Hematopoietic multipotent progenitor cell treated with erythropoietin and hydrocortisone succinate and interleukin-3 and kit ligand, for 17 days (in vitro differentiated cells): ENCODE measurements at regions not wholly inside any gene's neighbourhood (a gene's known extent, or its start where the extent isn't known, plus 50 kb on each side); places are given as distances from the start of the nearest gene placed in this dataset.
"Not testable (repeated sequence)": the region's sequence is repeated elsewhere in the genome, so short reads cannot be mapped to it uniquely, and the experiment has no call there.

Source experiments
- DNase-seq: peaks from one replicate; pipeline ENCODE4 v3.0.0-alpha.2; 2015; ENCODE audit warnings: low spot score

DNA sequence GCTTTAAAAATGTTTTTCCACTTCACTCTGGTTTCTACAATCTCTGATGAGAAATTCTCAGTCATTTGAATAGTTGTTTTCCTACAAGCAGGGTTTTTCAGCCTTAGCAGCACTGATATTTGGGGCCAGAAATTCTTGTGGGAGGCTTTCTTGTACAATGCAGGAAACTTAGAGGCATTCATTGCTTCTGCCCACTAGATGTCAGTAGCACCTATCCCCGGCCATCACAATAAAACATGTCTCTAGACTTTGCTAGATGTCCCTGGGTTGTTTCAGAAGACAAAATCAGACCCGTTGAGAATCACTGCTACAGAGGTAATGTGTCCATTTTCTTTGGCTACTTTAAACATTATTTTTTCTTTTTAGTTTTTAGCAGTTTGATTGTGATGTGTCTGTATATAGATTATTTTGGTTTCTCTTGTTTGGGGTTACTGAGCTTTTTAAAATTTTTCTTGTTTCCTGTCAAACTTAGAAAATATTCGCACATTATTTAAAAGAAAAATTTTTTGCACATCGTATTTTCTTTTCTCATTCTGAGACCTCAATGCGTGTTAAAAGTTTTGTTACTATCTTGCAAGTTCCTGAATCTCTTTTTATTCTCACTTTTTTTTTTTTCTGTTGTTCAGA lies 60.8 kb upstream of the CCDC179 start:
- DNase-seq, result no peak

DNA sequence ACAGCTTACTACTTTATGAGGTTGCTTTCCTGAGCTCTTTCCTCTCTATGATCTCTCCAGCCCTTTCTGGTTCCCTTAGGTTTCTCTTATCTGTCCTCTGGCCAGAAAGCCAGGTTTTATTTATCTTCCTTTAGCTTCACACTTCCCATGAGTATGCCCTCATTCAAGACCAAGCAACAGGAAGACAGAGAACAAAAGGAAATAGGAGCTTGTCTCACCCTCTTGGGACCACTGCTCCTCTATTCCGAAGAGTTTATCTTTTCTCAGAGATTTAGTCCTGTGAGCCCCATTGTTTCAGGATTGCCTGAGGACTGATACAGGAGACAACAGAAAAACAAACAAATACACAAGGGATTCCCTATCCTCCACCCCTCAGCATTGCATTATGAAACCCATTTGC lies 62.4 kb upstream of the CCDC179 start:
- no peak for DNase-seq

DNA sequence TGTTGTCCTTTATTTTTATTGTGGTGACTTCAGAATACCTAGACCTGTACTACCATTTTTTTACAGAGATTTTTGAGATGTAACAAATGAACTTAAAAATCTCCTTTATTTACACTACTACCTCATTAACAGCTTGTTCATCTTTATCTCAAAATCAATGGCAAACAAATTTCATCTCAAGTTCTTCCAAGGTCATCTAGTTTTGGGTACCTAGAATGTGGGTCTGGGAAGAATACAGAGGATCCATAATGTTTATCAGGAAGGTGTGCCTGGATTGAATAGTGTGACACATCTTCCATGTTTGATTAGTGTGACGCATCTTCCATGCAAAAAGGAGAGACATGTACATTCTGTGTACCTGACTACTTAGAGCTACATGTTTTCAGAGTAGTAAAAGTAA lies 63.3 kb upstream of the CCDC179 start:
- no peak for DNase-seq

DNA sequence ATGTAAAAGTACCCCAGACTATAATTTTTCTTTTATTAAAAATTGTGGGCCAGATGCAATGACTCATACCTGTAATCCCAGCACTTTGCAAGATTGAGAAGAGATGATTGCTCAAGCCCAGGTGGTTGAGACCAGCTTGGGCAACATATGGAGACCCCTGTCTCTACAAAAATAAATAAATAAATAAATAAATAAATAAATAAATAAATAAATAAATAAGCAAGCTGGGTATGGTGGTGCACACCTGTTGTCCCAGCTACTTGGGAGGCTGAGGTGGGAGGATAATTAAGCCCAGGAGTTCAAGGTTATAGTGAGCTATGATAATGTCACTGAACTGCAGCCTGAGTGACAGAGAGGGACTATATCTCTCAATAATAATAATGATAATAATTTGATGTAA lies 66.1 kb upstream of the CCDC179 start:
- no peak for DNase-seq

DNA sequence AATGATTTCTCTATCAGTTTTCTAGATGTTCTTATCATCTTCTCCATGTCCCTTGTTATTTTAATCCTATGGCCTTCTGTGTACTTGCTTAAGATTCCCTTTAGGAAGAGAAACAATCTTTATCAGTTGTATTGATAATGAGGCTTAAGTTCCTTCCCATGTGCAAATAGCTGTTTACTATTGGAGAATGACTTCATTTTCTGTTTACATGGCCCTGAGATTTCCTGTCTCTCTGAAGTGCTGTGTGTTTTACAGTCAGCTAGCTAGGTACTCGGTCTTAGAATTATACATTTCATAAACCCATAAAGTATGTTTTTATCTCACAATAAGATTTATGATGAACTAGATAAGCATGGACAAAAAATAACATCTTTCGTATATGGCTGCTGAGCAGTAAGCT lies 67.5 kb upstream of the CCDC179 start:
- DNase-seq, result no peak

DNA sequence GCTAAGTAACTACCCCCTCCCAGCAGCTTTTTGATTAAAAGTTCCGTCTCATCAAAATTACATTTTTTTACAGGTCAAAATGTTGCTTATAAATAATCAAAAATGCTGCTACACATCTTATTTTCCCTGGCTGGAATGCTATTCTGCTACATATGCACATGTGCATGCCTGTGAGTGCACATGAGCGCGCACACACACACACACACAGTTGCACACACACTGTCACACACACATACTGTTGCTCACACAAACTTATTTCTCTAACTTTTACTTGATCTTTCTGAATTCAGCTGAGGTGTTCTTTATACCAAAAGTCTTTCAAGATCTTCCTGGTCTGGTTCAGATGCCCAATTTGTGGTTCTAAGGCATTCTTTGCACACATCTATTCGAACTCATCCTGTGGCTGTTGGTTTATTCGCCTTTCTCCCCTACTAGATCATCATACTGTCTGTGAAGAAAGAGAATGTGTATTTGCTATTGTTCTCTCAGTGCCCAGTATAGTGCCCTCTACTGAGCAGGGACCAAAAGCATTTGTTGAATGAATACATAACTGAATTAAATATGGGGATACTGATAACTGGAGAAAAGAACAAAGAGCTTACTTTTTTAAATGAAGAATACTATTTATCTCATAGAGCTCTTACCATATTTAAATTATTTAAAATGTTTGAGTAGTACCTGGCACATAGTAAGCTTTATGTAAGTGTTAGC lies 68.1 kb upstream of the CCDC179 start:
- DNase-seq, result no peak

DNA sequence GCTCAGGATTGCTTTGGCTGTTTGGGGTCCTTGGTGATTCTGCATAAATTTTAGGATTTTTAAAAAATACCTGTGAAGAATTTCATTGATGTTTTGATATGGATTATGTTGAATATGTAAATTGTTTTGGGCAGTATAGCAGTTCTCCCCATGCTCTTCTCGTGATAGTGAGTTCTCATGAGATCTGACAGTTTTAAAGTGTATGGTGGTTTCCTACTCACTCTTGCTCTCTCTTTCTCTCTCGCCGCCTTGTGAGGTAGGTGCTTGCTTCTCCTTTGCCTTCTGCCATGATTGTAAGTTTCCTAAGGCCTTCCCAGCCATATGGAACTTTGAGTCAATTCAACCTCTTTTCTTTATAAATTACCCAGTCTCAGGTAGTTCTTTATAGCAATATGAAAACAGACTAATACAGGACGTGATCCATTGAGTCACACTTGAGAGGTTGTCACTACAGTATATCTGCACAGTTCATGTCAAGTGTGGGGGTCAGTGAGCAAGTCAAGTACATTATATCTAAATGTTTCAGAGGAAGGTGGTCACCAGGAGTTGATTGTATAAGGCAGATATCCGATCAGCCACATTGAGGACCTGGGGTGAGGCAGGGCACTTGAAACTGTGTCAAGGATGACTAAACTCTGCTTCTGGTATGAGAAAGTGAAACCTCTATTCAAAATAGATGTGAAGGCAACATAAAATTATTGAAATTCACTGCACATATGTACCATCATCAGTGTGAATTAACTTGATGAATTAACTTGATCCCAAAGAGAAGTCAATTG lies 70.7 kb upstream of the CCDC179 start:
- no peak for DNase-seq

DNA sequence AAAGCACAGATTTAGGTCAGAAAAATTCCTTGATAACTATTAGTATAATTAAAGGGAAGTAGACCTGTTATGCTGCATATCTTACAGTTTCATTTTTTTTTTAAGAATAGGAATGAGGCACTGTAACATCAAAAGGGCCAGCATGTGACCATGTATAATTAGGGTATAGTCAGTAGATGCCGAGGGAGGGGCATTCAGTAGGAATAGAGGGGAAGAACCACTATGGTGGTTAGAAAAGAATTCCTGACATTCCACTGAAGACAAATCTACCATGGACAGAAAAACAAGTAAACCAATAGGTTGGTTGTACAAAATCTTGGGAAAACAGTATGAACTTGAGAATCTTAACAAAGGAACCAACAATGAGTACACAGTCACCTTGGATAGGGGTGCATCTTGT lies 78.4 kb upstream of the CCDC179 start:
- DNase-seq, result no peak

DNA sequence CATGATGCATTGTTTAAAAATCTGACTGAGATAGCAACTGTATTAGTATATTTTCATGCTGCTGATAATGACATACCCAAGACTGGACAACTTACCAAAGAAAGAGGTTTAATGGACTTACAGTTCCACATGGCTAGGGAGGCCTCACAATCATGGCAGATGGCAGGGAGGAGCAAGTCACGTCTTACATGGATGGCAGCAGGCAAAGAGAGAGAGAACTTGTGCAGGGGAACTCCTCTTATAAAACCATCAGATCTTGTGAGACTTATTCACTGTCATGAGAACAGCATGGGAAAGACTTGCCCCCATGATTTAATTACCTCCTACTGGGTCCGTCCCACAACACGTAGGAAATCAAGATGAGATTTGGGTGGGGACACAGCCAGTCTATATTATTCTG lies 81.3 kb upstream of the CCDC179 start:
- not testable (repeated sequence) for DNase-seq

DNA sequence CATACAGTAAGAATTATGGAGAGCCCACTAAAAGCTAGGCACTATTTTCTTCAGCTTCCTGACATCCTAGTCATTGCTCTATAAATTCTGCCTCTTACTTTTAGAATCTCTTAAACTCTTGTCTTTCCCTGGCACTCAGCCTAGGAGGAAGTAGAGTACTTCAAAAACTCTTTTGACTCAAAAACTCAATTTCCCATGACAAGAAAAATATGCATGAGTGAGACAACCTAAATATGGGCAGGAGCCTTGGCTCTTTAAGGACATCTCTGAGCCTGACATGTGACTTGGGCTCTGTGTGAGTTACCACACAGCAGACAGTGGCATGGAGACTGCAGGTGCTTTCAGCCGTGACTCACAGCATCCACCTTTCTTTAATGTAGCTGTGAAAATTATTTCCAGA lies 97.5 kb upstream of the CCDC179 start:
- no peak for DNase-seq

DNA sequence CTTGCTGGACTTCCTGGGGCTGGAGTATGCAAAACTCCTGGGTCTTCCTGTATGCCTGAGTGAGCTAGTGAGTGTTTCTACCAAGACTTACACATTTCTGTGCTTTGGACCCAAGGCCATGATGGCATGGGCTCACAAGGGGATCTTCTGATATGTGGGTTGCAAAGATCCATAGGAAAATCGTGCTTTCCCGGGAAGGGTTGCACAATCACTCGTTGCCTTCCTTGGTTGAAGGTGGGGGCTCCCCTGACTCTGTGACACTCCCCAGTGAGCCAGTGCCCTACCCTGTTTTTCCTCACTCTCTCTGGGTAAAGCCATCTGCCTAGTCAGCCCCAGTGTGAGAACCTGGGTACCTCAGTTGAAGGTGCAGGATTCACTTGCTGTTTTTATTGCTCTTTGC lies 114.0 kb upstream of the CCDC179 start:
- no peak for DNase-seq

DNA sequence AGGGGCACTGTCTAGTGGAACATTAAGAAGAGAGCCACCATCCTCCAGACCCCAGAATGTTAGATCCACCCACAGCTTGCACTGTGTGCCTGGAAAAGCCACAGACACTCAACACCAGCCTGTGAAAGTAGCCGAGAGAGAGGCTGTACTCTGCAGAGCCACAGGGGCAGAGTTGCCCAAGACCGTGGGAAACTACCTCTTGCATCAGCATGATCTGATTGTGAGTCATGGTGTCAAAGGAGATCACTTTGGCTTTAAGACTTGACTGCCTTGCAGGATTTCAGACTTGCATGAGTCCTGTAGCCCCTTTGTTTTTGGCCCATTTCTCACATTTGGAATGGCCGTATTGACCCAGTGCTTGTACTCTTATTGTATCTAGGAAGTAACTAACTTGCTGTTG lies 115.9 kb upstream of the CCDC179 start:
- no peak for DNase-seq

DNA sequence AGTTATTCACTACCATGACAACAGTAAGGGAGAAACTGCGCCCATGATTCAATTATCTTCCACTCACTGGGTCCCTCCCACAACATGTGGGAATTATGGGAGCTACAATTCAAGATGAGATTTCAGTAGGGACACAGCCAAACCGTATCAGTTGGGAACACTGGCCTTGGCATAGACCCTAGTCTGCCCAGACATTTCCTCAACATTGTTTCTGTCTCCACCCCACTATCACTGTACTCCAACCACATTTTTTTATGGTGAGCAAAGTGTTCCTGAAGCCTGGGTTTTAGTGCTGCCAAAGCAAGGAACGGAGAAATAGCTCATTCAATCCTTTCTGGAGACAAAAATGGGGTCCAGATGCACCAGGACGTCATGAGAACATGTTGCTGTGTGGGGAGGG lies 122.6 kb upstream of the CCDC179 start:
- DNase-seq, result no peak

DNA sequence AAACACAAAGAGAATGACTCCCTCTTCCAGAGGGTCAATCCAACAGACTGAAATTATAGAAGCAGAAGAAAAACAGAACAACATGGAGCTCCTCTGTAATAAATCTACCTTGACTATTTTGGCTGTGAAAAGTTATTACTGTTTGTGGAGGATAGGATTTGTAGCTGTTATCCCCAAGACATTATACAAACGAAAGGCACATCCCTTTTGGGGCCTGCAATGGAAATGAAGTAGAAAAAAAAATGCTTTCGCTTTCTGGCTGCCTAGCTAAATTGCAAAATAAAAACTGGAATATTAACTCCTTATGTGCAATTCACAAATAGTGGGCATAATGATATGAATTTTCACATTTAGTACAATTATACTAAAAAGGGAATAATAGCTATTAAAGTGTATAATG lies 123.8 kb upstream of the CCDC179 start:
- no peak for DNase-seq

DNA sequence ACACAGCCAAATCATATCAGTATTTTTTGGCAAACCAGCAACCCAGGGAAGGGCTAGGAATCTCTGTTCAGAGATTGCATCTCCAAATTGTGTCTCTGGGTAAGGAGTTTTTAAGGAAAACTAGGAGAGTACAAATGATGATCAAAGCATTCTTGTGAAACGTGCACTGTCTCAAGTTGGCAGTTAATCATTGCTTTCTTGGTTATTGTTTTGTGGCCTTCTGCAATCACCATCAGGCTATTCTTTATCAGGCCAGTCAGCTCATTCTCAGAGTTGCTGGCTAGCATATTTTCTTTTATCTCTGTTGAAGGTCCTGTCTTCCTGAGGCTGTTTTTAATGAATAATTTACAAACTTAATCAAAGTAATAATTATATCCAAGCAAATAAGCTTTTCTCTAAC lies 129.1 kb upstream of the CCDC179 start:
- DNase-seq, result no peak

DNA sequence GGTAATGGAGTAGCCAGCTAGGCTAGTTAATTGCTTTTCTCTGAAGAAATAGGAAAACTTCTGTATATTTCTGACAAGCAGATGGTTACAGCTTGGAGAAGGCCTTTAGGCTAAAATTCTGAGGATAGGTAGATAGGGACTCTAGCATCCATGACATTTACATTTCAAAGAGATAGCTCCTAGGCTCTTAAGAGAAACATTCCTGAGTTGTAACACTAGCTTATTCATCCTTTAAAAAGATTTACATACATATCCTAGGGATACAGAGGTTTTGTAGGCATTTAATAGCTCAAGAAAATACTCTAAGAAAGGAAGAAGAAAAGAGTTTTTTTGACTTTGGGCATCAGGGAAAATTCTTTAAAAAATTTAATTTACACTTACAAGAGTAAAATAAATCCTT lies 130.9 kb upstream of the CCDC179 start:
- no peak for DNase-seq

DNA sequence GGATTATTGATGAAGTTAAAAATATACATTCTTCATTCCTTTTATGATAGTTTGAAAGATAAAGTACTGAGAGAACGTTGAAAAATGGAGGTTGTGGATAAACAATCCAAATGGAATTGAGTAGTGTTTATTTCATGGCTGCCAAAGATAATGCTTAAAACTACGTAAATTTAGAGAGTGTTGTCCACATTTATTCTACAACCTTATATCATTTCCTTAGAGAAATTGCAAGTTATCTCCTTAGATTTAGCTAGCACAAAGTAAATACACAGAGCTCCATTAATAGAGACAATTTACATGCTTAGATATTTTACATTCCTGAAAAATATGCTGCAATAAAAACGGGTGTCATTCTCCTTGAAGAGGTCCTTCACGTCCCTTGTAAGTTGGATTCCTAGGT lies 146.5 kb upstream of the CCDC179 start:
- DNase-seq, result no peak

DNA sequence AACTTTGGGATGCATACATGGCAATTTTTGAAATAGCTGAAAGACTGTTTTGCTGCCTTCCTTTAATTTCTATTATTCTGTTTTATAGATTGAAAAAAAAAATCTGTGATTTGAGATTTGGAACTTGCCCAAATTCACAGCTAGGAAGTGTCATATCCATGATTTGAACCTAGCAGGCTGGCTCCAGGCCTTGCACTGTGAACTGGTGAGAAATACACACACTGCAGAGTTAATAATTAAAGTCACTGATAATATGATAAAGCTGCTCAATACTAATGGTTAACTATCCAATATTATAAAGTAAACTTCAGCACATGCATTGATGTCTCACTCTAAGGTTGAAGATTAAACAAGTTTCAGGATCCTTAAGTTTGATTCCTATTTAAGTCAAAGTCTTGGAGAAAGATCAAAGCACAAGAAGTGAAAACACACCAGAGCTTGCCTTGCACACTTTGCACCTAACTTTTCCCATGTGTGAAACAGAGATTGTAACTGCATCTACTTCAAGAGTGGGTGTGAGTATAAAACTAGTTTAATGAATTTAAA lies 150.6 kb upstream of the CCDC179 start:
- no peak for DNase-seq

DNA sequence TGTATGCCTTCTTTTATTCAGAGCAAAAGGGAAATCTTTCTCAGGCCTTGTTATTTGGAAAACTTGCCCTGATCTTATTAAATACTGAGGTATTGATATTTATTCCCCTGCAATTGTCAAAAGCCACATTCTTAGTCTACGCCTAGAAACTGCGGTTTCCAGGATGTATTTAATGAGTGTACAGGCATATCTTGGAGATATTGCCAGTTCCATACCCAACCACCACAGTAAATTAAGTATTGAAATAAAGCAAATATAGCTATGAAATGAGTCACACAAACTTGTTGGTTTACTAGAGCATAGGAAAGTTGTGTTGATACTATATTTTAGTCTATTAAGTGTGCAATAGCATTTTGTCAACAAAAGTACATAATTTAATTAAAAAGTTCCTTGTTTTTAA lies 152.7 kb upstream of the CCDC179 start:
- DNase-seq, result no peak

DNA sequence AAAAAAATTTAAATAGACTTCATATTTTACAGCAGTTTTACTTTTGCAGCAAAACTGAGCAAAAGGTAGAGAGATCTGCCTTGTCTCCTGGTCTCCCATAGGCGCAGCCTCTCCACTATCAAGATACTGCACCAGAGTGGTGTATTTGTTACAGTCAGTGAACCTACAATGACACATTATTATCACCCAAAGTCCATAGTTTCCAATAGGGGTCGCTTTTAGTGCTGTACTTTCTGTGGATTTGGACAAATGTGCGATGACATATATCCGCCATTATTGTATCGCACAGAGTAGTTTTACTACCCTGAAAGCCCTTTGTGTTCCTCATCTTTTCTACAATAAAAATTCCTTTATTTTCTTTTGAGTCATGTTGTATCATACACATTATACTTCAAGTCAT lies 153.2 kb upstream of the CCDC179 start:
- DNase-seq, result no peak

DNA sequence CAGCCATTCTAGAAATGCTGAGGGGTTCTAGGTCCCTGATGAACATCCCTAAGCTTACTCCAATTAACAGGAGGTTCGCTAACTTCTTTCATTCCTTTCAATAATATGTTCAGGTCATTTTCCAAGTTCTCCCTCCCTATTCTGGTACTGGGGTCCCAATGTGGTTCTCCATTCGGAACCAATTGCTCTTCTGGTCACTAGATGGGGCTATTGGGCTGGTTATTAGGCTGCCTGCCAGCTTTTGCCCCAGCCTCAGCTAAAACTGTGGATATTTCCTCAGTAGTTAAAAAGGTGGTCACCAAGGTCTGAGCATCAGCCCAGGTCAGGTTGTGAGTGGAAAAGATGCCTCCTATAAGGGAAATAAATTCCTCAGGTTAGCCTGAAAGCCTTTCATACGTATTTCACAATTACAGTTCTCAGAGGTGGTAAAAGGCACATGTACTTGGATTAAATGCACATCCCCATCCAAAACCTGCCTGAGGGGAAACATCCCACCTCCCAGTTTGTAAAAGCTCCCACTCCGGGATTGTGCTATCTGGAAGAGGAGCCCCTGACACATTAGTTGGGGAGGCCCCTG lies 161.1 kb upstream of the CCDC179 start:
- DNase-seq, result no peak

DNA sequence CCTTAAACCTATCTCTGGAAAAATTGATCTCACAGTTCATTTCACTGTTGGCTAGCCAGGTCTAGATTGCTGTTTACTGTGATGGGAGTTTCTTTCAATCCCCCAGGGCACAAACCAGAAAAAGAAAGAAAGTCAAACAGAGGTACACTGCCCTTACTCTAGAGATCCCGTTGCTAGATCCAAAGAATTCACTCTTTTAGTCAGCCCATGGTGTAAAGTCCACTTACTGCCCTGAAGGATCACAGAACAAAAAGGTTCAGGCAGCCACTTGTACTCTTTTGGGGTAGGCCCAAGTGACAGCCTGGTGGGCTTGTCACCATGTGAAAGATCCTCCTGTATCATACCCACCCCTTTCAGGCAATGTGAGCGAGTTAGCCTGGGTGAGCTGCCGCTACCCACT lies 162.6 kb upstream of the CCDC179 start:
- no peak for DNase-seq

DNA sequence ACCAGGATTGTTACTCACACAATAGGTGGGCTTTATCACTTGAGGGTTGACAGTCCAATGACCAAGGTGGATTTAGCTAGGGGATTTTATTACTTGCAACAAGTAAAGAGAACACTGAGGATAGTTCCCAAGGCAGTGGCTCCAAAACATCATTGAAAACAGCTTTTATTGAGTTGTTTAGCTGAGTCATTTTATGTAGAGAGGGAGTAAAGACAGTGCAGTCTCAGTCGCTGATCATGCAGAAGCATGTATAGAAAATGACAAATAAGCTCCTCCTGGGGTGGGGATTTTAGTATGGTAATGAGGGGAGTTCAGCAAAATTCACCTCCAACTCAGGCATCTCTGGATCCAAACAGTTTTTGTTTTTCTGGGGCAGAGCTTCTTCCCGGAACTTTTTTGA lies 163.0 kb upstream of the CCDC179 start:
- no peak for DNase-seq
